MCF 10A (cell line): ENCODE measurements at regions not wholly inside any gene's neighbourhood (a gene's known extent, or its start where the extent isn't known, plus 50 kb on each side); places are given as distances from the start of the nearest gene placed in this dataset.
A peak's percentile ranks its signal among the peaks of the same experiment; 100 is the strongest.

Experiments used
- BruUV-seq: library from RNA; stranded (reverse); fragments of 400-500 nt; replicated peaks from 2 replicates; lab custom pipeline; 2021; lab: Mats Ljungman, UMichigan
- CTCF ChIA-PET: fragments of 300-600 bp; sonication (Branson Sonifier 250); formaldehyde crosslinking; extraction: SDS; loops from one replicate; lab custom pipeline; 2021; ENCODE audit warnings: antibody characterized with exemption, inconsistent platforms; lab: Yijun Ruan, JAX
- POLR2A ChIA-PET: fragments of 300-600, 350-650 bp; sonication (Branson Sonifier 250); formaldehyde crosslinking; extraction: SDS; loops from one replicate; lab custom pipeline; 2020; ENCODE audit warnings: antibody characterized with exemption, inconsistent platforms; lab: Yijun Ruan, JAX
- DNase-seq: peaks from one replicate; pipeline ENCODE4 v3.0.0-alpha.2; 2018; ENCODE audit not compliant: unreplicated experiment
- H3K27ac Mint-ChIP-seq: one replicate; pipeline ENCODE4 v1.8.0; 2022; ENCODE audit warnings: mild to moderate bottlenecking, low read depth, mixed read lengths; ENCODE audit not compliant: unreplicated experiment
- H3K27me3 Mint-ChIP-seq: one replicate; pipeline ENCODE4 v1.8.0; 2022; ENCODE audit warnings: mixed read lengths; ENCODE audit not compliant: insufficient read depth, unreplicated experiment
- H3K36me3 Mint-ChIP-seq: one replicate; pipeline ENCODE4 v1.8.0; 2022; ENCODE audit warnings: mild to moderate bottlenecking, moderate library complexity, mixed read lengths; ENCODE audit not compliant: insufficient read depth, unreplicated experiment
- H3K4me1 Mint-ChIP-seq: one replicate; pipeline ENCODE4 v1.8.0; 2022; ENCODE audit warnings: mixed read lengths; ENCODE audit not compliant: insufficient read depth, unreplicated experiment
- H3K4me3 Mint-ChIP-seq: one replicate; pipeline ENCODE4 v1.8.0; 2022; ENCODE audit warnings: mild to moderate bottlenecking, moderate library complexity, mixed read lengths; ENCODE audit not compliant: unreplicated experiment
- H3K9me3 Mint-ChIP-seq: one replicate; pipeline ENCODE4 v1.8.0; 2022; ENCODE audit warnings: mixed read lengths; ENCODE audit not compliant: unreplicated experiment
- CTCF ChIP-seq: fragments of 200-600 bp; IDR thresholded peaks from one replicate; pipeline ENCODE4 v1.8.0; 2022; ENCODE audit warnings: antibody characterized with exemption, mild to moderate bottlenecking; ENCODE audit not compliant: unreplicated experiment
- intact Hi-C: fragments of 100-400 bp; cut with micrococcal nuclease; formaldehyde crosslinking; loops from 2 replicates; pipeline ENCODE4 v1.14.1; 2022

GRCh38 chr17:36868777-36869176, 68.5 kb upstream of the LHX1 start:
- CTCF ChIA-PET: no interaction called here
- no peaks in the 10 kb centered on the region for H3K4me1 Mint-ChIP-seq
- DNase-seq: no peak
- H3K27me3 Mint-ChIP-seq: no peaks in the 10 kb centered on the region
- H3K27ac Mint-ChIP-seq: no peak overlapping the region
- POLR2A ChIA-PET: no interaction called here
- no peak for TF ChIP-seq CTCF
- intact Hi-C loops: no loop called here
- no peak overlapping the region for H3K4me3 Mint-ChIP-seq
- H3K9me3 Mint-ChIP-seq: no peaks in the 10 kb centered on the region
- no peaks in the 10 kb centered on the region for H3K36me3 Mint-ChIP-seq
- BruUV-seq: no TSS peak

- ChIA-PET POLR2A (no interaction called here), CTCF (interaction anchor here (0.5 kb wide), 1 partner anchor 166 kb away, joined by 3 read pairs; no protein-coding TSS in a partner anchor)
- no peak for DNase-seq
- Mint-ChIP-seq H3K4me1 (no peaks in the 10 kb centered on the region), H3K36me3 (no peaks in the 10 kb centered on the region), H3K27ac (no peak overlapping the region), H3K4me3 (no peak overlapping the region), H3K9me3 (no peaks in the 10 kb centered on the region), H3K27me3 (no peaks in the 10 kb centered on the region)
- TF ChIP-seq CTCF: no peak
- intact Hi-C loops: no loop called here
- no TSS peak for BruUV-seq
Observed at GRCh38 chr17:36869441-36869840, 67.8 kb upstream of the LHX1 start.

GRCh38 chr17:36869856-36870719, 67.2 kb upstream of the LHX1 start:
- H3K27me3 Mint-ChIP-seq: no peaks in the 10 kb centered on the region
- peak; percentile 88 for DNase-seq

GRCh38 chr17:36870720-36870999, 66.6 kb upstream of the LHX1 start:
- DNase-seq: no peak
- Mint-ChIP-seq H3K36me3 (no peaks in the 10 kb centered on the region), H3K4me1 (no peaks in the 10 kb centered on the region), H3K27ac (no peak overlapping the region), H3K9me3 (no peaks in the 10 kb centered on the region), H3K27me3 (no peaks in the 10 kb centered on the region), H3K4me3 (no peak overlapping the region)
- intact Hi-C loops: no loop called here
- no peak for TF ChIP-seq CTCF
- CTCF ChIA-PET: no interaction called here
- no TSS peak for BruUV-seq
- POLR2A ChIA-PET: no interaction called here

More at GRCh38 chr17:36869856-36870719, 67.2 kb upstream of the LHX1 start:
- peak; percentile 8 for TF ChIP-seq CTCF
- POLR2A ChIA-PET: no interaction called here
- CTCF ChIA-PET: interaction anchor here (0.5 kb wide), 1 partner anchor 165 kb away, joined by 3 read pairs; no protein-coding TSS in a partner anchor
- no TSS peak for BruUV-seq
- Mint-ChIP-seq H3K4me1 (no peaks in the 10 kb centered on the region), H3K4me3 (no peak overlapping the region), H3K9me3 (no peaks in the 10 kb centered on the region), H3K27ac (no peak overlapping the region), H3K36me3 (no peaks in the 10 kb centered on the region)
- intact Hi-C loops: no loop called here
